Fibroblast of lung (primary cell): ENCODE measurements at regions not wholly inside any gene's neighbourhood (a gene's known extent, or its start where the extent isn't known, plus 50 kb on each side); places are given as distances from the start of the nearest gene placed in this dataset.

Source experiments
- DNase-seq, 2 donors: peaks; one replicate each; pipeline versions ENCODE4 v3.0.0 to v3.0.0-alpha.2; 2010; ENCODE audit warnings: low read depth in 2 of 2
- H2AFZ ChIP-seq: 2 replicates; pipeline ENCODE4 v1.5.1; 2012; ENCODE audit warnings: low read length, control low read depth, inconsistent platforms
- H3K27ac ChIP-seq: 2 replicates; pipeline ENCODE4 v1.5.1; 2011; ENCODE audit warnings: low read length, control low read depth; ENCODE audit not compliant: insufficient read depth
- H3K27me3 ChIP-seq: 2 replicates; pipeline ENCODE4 v1.5.1; 2011; ENCODE audit warnings: mild to moderate bottlenecking, low read length; ENCODE audit not compliant: control insufficient read depth, insufficient read depth
- H3K36me3 ChIP-seq: 2 replicates; pipeline ENCODE4 v1.5.1; 2011; ENCODE audit warnings: low read length; ENCODE audit not compliant: control insufficient read depth, insufficient read depth
- H3K4me1 ChIP-seq: 2 replicates; pipeline ENCODE4 v1.5.1; 2011; ENCODE audit warnings: low read length; ENCODE audit not compliant: control insufficient read depth, insufficient read depth; ENCODE audit errors: extremely low read depth
- H3K4me2 ChIP-seq: 2 replicates; pipeline ENCODE4 v1.5.1; 2011; ENCODE audit warnings: low read length, control low read depth; ENCODE audit not compliant: insufficient read depth; ENCODE audit errors: extremely low read depth
- H3K4me3 ChIP-seq, 4 experiments: fragments of 200-600 bp in 1 of 4; sonication (generic) in 1 of 4; replicated peaks in 1 of 4; 2 replicates each; pipeline ENCODE4 v1.5.1; 2011 to 2016; ENCODE audit warnings: low read length in 4 of 4, low read depth in 3 of 4, mild to moderate bottlenecking in 3 of 4, control low read depth in 2 of 4, inconsistent platforms in 1 of 4, mixed read lengths in 1 of 4; ENCODE audit not compliant: insufficient read depth in 1 of 4; ENCODE audit errors: control extremely low read depth in 1 of 4
- H3K79me2 ChIP-seq: 2 replicates; pipeline ENCODE4 v1.5.1; 2012; ENCODE audit warnings: mild to moderate bottlenecking, low read length, inconsistent platforms; ENCODE audit not compliant: control insufficient read depth, insufficient read depth
- H3K9ac ChIP-seq: 2 replicates; pipeline ENCODE4 v1.5.1; 2011; ENCODE audit warnings: mild to moderate bottlenecking, low read length, control low read depth; ENCODE audit not compliant: insufficient read depth
- H3K9me3 ChIP-seq: 2 replicates; pipeline ENCODE4 v1.5.1; 2012; ENCODE audit warnings: low read depth, low read length; ENCODE audit not compliant: control insufficient read depth, insufficient read depth
- H4K20me1 ChIP-seq: 2 replicates; pipeline ENCODE4 v1.5.1; 2011; ENCODE audit warnings: low read length; ENCODE audit not compliant: control insufficient read depth, insufficient read depth; ENCODE audit errors: extremely low read depth
- EZH2 ChIP-seq: IDR thresholded peaks from 2 replicates; pipeline ENCODE4 v1.5.1; 2012; ENCODE audit warnings: low read length, control low read depth, mild to moderate bottlenecking; ENCODE audit errors: missing control alignments
- TF ChIP-seq, protein P1 (sequence below), 2 donors: IDR thresholded peaks in 1 of 2; conservative IDR thresholded peaks in 1 of 2; 1 replicate in 1 of 2; 2 replicates in 1 of 2; pipeline ENCODE4 v1.5.1; 2011 to 2012; ENCODE audit warnings: low read length in 2 of 2, control low read depth in 1 of 2, inconsistent platforms in 1 of 2, low read depth in 1 of 2, mild to moderate bottlenecking in 1 of 2

DNA sequence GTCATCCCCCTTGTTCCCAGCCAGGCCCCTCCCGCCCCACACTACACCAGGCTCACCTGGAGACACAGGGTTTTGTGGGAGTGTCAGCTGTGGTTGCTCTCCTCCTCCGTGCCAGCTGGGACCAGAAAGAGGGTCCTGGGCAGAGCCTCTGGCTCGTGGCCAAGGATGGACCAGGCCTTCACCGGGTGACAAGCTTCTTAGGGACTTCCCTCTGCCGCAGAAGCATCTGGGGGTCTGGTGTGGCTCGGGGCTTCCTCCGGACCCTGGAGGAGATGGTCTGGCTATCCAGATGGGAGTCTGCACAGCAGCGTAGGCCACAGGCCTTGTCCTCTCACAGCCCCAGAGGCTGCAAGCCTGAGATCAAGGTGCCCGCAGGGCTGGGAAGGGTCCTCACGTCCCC, 63.8 kb upstream of the CFAP46 start:
- Histone ChIP-seq H4K20me1 (no peaks in the 10 kb centered on the region), H3K9me3 (no peaks in the 10 kb centered on the region), H3K4me1 (no peaks in the 10 kb centered on the region), H2AFZ (no peak overlapping the region), H3K9ac (no peak overlapping the region), H3K27me3 (no peaks in the 10 kb centered on the region), H3K27ac (no peak overlapping the region), H3K4me2 (no peak overlapping the region), H3K4me3 (no peak overlapping the region), H3K79me2 (no peaks in the 10 kb centered on the region), H3K36me3 (no peaks in the 10 kb centered on the region)
- TF ChIP-seq, protein P1, sequence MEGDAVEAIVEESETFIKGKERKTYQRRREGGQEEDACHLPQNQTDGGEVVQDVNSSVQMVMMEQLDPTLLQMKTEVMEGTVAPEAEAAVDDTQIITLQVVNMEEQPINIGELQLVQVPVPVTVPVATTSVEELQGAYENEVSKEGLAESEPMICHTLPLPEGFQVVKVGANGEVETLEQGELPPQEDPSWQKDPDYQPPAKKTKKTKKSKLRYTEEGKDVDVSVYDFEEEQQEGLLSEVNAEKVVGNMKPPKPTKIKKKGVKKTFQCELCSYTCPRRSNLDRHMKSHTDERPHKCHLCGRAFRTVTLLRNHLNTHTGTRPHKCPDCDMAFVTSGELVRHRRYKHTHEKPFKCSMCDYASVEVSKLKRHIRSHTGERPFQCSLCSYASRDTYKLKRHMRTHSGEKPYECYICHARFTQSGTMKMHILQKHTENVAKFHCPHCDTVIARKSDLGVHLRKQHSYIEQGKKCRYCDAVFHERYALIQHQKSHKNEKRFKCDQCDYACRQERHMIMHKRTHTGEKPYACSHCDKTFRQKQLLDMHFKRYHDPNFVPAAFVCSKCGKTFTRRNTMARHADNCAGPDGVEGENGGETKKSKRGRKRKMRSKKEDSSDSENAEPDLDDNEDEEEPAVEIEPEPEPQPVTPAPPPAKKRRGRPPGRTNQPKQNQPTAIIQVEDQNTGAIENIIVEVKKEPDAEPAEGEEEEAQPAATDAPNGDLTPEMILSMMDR (conservative IDR thresholded peaks at IDR 0.05 in 1 of 2, IDR thresholded peaks at IDR 0.05 in 1 of 2; ENCODE audit: low read depth in 1 of 2, low read length in 2 of 2): no peak
- no peak for TF ChIP-seq EZH2
- DNase-seq: no peak

- Histone ChIP-seq H4K20me1 (no peaks in the 10 kb centered on the region), H3K9me3 (no peaks in the 10 kb centered on the region), H3K4me2 (no peak overlapping the region), H2AFZ (no peak overlapping the region), H3K36me3 (no peaks in the 10 kb centered on the region), H3K4me3 (no peak overlapping the region), H3K9ac (no peak overlapping the region), H3K27me3 (no peaks in the 10 kb centered on the region), H3K79me2 (no peaks in the 10 kb centered on the region), H3K27ac (no peak overlapping the region), H3K4me1 (no peaks in the 10 kb centered on the region)
- no peak for TF ChIP-seq EZH2
- TF ChIP-seq, protein P1 (conservative IDR thresholded peaks at IDR 0.05 in 1 of 2, IDR thresholded peaks at IDR 0.05 in 1 of 2; ENCODE audit: low read depth in 1 of 2, low read length in 2 of 2): no peak
- DNase-seq: no peak
Observed at GRCh38 chr10:133004478-133004877, 62.1 kb upstream of the CFAP46 start.

- Histone ChIP-seq H4K20me1 (no peaks in the 10 kb centered on the region), H3K27ac (no peak overlapping the region)
Observed at GRCh38 chr10:133003188-133003587, 60.8 kb upstream of the CFAP46 start.

More at GRCh38 chr10:133003188-133003587, 60.8 kb upstream of the CFAP46 start:
- Histone ChIP-seq H3K27me3 (no peaks in the 10 kb centered on the region), H3K4me1 (no peaks in the 10 kb centered on the region), H3K36me3 (no peaks in the 10 kb centered on the region), H3K4me2 (no peak overlapping the region), H3K79me2 (no peaks in the 10 kb centered on the region), H2AFZ (no peak overlapping the region), H3K9me3 (no peaks in the 10 kb centered on the region), H3K9ac (no peak overlapping the region), H3K4me3 (no peak overlapping the region)
- DNase-seq: no peak
- TF ChIP-seq EZH2: no peak
- TF ChIP-seq, protein P1 (conservative IDR thresholded peaks at IDR 0.05 in 1 of 2, IDR thresholded peaks at IDR 0.05 in 1 of 2; ENCODE audit: low read depth in 1 of 2, low read length in 2 of 2): no peak
